ENCODE measurements at regions not wholly inside any gene's neighbourhood (a gene's known extent, or its start where the extent isn't known, plus 50 kb on each side); places are given as distances from the start of the nearest gene placed in this dataset.

DNA sequence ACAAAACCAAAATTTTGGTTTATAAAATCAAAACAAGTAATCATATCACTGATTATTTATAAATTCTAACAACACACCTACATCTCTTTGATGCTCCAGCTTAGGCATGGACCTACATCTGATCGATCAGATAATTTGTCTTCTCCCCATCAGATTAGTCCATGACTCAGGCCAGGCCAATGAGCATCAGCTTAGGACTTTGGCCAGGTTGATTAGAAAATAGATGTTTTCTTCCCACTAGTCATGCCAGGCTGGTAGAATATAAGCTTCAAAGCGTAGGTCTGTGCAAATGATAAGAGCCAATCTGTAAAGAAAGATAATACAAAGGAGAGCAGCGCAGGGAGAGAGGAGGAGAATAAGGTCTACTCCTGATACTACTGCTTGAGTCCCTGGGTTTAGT is 1487.9 kb downstream of the FAM181B start:
- TF ChIP-seq, protein P1, sequence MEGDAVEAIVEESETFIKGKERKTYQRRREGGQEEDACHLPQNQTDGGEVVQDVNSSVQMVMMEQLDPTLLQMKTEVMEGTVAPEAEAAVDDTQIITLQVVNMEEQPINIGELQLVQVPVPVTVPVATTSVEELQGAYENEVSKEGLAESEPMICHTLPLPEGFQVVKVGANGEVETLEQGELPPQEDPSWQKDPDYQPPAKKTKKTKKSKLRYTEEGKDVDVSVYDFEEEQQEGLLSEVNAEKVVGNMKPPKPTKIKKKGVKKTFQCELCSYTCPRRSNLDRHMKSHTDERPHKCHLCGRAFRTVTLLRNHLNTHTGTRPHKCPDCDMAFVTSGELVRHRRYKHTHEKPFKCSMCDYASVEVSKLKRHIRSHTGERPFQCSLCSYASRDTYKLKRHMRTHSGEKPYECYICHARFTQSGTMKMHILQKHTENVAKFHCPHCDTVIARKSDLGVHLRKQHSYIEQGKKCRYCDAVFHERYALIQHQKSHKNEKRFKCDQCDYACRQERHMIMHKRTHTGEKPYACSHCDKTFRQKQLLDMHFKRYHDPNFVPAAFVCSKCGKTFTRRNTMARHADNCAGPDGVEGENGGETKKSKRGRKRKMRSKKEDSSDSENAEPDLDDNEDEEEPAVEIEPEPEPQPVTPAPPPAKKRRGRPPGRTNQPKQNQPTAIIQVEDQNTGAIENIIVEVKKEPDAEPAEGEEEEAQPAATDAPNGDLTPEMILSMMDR (conservative IDR thresholded peaks at IDR 0.05 in 1 of 2, IDR thresholded peaks at IDR 0.05 in 1 of 2; ENCODE audit: extremely low read depth in 1 of 2, insufficient read depth in 1 of 2, low read depth in 1 of 2, low read length in 2 of 2) = no peak
- TF ChIP-seq EZH2 (IDR thresholded peaks at IDR 0.05; ENCODE audit: borderline replicate concordance, low read length) = no peak

Measured in mammary epithelial cell (primary cell).